ENCODE measurements at regions not wholly inside any gene's neighbourhood (a gene's known extent, or its start where the extent isn't known, plus 50 kb on each side); places are given as distances from the start of the nearest gene placed in this dataset.

GRCh38 chr1:96365596-96366390, 355.8 kb upstream of the PTBP2 start:
- TF ChIP-seq EP300 (IDR thresholded peaks at IDR 0.05): no peak
- TF ChIP-seq, protein P1, sequence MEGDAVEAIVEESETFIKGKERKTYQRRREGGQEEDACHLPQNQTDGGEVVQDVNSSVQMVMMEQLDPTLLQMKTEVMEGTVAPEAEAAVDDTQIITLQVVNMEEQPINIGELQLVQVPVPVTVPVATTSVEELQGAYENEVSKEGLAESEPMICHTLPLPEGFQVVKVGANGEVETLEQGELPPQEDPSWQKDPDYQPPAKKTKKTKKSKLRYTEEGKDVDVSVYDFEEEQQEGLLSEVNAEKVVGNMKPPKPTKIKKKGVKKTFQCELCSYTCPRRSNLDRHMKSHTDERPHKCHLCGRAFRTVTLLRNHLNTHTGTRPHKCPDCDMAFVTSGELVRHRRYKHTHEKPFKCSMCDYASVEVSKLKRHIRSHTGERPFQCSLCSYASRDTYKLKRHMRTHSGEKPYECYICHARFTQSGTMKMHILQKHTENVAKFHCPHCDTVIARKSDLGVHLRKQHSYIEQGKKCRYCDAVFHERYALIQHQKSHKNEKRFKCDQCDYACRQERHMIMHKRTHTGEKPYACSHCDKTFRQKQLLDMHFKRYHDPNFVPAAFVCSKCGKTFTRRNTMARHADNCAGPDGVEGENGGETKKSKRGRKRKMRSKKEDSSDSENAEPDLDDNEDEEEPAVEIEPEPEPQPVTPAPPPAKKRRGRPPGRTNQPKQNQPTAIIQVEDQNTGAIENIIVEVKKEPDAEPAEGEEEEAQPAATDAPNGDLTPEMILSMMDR (IDR thresholded peaks at IDR 0.05): no peak
- TF ChIP-seq POLR2AphosphoS5 (IDR thresholded peaks at IDR 0.05): no peak
- TF ChIP-seq POLR2A (IDR thresholded peaks at IDR 0.05): no peak

Data from upper lobe of left lung (tissue), 4 donors.